Dermis microvascular lymphatic vessel endothelial cell (primary cell): ENCODE measurements at regions not wholly inside any gene's neighbourhood (a gene's known extent, or its start where the extent isn't known, plus 50 kb on each side); places are given as distances from the start of the nearest gene placed in this dataset.

Experiments
- DNase-seq, 2 donors: peaks; one replicate each; pipeline versions ENCODE4 v3.0.0 to v3.0.0-alpha.2; 2010; ENCODE audit warnings: low read depth in 2 of 2

GRCh38 chrX:78493180-78493579 is 165.8 kb upstream of the CYSLTR1 start:
- no peak for DNase-seq

DNA sequence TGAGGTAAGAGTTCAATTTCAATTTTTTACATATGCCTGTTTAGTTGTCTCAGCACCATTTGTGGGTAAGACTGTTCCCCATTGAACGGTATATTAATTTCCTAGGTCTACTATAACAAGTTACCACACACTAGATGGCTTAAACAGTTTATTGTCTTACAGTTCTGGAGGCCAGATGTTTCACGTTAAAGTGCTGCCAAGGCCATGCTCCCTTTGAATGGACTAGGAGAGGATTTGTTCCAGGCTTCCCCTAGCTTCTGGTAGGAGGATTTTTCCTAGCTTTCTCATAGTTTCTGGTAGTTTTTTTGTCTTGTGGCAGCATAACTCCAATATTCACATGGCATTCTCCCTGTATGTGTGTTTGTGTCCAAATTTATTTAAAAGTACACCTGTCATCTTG is 149.3 kb upstream of the CYSLTR1 start:
- DNase-seq: no peak

DNA sequence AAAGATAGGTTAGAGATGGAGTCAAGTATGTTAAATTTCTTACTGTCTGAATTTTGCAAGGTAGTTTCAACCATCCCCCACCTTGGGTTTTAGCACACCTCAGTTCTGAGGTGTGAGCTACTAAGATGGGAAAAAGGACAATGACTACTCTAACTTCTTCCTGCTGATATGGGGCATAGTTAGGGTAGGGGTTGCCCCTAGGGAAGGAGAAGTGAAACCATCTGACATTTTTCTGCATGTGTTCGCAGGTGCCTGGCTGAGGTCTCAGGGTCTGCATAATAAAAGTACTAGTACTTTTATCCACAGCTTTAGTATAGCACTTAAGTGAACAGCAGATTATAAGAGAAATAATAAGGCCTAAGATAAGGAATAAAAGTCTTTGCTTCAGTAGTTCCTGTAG is 129.5 kb upstream of the CYSLTR1 start:
- no peak for DNase-seq

DNA sequence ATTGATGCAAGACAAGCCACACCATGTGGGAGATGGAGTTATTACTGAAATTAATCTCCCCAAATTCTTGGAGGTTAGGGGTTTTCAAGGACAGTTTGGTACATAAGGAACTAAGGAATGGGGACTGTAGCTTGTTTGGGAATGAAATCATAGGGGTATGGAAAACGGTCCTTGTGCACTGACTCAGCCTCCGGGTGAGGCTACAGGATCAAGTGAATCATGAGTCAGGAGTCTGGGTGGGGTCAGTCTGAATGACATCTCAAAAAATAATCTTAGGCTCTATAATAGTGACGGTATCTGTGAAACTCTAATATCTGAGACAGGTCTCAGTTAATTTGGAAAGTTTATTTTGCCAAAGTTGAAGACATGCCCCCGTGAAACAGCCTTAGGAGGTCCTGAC is 128.5 kb upstream of the CYSLTR1 start:
- DNase-seq: no peak

- no peak for DNase-seq
These were observed 124.9 kb upstream of the CYSLTR1 start for GRCh38 chrX:78452356-78452755.

GRCh38 chrX:78437621-78438020 is 110.2 kb upstream of the CYSLTR1 start:
- no peak for DNase-seq

DNA sequence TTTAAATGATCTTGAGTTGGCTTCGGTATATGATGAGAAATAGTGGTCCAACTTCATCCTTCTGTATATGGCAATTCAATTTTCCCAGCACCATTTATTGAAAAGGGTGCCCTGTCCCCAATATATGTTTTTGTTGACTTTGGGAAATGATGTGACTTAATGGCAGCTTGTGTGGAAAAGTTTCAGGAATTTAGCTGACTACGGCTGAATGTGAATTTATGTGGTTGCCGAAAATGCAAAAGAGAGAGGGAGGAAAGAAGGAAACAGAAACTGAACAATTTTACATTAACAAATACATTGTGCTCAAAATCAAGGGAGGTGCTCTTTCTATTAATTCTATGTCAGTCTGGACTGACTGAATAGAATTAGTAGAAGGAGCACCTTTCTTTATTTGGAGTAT is 101.8 kb upstream of the CYSLTR1 start:
- no peak for DNase-seq

GRCh38 chrX:78388663-78389062 is 61.3 kb upstream of the CYSLTR1 start:
- DNase-seq: no peak

DNA sequence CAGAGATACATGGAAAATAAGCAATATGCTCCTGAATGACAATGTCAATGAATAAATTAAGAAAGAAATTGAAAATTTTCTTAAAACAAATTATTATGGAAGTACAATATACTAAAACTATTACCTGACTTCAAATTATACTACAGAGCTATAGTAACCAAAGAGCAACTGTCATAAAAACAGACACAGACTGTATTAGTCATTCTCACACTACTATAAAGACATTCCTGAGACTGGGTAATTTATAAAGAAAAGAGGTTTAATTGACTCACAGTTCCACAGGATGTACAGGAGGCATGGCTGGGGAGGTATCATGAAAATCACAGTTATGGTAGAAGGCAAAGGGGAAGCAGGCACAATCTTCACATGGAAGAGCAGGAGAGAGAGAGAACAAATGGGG is 60.0 kb upstream of the CYSLTR1 start:
- no peak for DNase-seq

DNA sequence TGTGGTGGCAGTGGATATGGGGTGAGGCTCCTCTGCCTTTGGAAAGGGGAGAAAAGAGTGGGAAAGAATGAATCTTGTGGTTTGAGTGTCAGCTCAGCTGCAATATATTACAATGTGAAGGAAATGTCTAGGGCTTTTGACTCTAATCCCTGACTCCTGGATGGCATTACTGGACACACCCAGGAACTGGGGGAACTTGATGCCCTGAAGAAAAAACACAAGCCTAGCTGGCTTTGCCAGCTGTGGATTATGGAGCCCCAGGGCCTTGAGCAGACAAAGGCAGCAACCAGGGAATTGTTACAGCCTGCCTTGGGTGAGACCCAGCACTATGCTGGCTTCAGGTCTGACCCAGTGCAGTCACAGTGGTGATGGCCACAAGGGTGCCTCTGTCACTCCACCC is 57.1 kb upstream of the CYSLTR1 start:
- DNase-seq: no peak

DNA sequence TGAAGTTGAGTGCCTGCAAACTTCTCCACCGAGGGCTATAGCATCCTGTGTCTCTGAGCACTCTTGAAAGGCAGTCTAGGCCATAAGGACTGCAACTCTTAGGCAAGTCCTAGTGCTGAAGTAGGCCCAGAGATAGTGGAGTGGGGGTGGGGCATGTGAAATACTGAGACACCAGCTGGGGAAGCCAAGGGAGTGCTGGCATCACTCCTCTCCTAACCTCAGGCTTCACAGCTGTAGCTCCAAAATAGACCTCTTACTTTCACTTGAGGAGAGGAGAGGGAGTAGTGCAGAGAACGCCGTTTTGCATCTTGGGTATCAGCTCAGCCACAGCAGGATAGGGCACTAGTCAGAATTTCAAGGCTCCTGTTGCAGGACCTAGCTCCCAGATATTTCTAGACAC is 56.2 kb upstream of the CYSLTR1 start:
- DNase-seq: no peak

GRCh38 chrX:78378476-78379115 is 51.2 kb upstream of the CYSLTR1 start:
- no peak for DNase-seq
